ENCODE measurements at regions not wholly inside any gene's neighbourhood (a gene's known extent, or its start where the extent isn't known, plus 50 kb on each side); places are given as distances from the start of the nearest gene placed in this dataset.

GRCh38 chr2:236360496-236360895 is 96.3 kb upstream of the ASB18 start:
- TF ChIP-seq SP1 (IDR thresholded peaks at IDR 0.05; ENCODE audit: low read depth) (no peak), YY1 (IDR thresholded peaks at IDR 0.05; ENCODE audit: extremely low read depth, insufficient replicate concordance, low read depth, low read length) (no peak), CEBPB (IDR thresholded peaks at IDR 0.05; ENCODE audit: low read depth) (no peak), EZH2phosphoT487 (IDR thresholded peaks at IDR 0.05; ENCODE audit: borderline replicate concordance) (no peak), POLR2AphosphoS5 (IDR thresholded peaks at IDR 0.05; ENCODE audit: low read depth, low read length) (no peak), POLR2A (IDR thresholded peaks at IDR 0.05; ENCODE audit: borderline replicate concordance, extremely low read depth, insufficient read depth, insufficient read length) (no peak), ZFX (IDR thresholded peaks at IDR 0.05) (no peak)
- TF ChIP-seq, protein P1, sequence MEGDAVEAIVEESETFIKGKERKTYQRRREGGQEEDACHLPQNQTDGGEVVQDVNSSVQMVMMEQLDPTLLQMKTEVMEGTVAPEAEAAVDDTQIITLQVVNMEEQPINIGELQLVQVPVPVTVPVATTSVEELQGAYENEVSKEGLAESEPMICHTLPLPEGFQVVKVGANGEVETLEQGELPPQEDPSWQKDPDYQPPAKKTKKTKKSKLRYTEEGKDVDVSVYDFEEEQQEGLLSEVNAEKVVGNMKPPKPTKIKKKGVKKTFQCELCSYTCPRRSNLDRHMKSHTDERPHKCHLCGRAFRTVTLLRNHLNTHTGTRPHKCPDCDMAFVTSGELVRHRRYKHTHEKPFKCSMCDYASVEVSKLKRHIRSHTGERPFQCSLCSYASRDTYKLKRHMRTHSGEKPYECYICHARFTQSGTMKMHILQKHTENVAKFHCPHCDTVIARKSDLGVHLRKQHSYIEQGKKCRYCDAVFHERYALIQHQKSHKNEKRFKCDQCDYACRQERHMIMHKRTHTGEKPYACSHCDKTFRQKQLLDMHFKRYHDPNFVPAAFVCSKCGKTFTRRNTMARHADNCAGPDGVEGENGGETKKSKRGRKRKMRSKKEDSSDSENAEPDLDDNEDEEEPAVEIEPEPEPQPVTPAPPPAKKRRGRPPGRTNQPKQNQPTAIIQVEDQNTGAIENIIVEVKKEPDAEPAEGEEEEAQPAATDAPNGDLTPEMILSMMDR (IDR thresholded peaks at IDR 0.05 in 2 of 3, conservative IDR thresholded peaks at IDR 0.05 in 1 of 3; ENCODE audit: borderline replicate concordance in 1 of 3, insufficient read depth in 1 of 3, low read depth in 2 of 3, low read length in 2 of 3), result no peak
- TF ChIP-seq, protein P2, sequence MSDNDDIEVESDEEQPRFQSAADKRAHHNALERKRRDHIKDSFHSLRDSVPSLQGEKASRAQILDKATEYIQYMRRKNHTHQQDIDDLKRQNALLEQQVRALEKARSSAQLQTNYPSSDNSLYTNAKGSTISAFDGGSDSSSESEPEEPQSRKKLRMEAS (IDR thresholded peaks at IDR 0.05), result no peak
- TF ChIP-seq, protein P3, sequence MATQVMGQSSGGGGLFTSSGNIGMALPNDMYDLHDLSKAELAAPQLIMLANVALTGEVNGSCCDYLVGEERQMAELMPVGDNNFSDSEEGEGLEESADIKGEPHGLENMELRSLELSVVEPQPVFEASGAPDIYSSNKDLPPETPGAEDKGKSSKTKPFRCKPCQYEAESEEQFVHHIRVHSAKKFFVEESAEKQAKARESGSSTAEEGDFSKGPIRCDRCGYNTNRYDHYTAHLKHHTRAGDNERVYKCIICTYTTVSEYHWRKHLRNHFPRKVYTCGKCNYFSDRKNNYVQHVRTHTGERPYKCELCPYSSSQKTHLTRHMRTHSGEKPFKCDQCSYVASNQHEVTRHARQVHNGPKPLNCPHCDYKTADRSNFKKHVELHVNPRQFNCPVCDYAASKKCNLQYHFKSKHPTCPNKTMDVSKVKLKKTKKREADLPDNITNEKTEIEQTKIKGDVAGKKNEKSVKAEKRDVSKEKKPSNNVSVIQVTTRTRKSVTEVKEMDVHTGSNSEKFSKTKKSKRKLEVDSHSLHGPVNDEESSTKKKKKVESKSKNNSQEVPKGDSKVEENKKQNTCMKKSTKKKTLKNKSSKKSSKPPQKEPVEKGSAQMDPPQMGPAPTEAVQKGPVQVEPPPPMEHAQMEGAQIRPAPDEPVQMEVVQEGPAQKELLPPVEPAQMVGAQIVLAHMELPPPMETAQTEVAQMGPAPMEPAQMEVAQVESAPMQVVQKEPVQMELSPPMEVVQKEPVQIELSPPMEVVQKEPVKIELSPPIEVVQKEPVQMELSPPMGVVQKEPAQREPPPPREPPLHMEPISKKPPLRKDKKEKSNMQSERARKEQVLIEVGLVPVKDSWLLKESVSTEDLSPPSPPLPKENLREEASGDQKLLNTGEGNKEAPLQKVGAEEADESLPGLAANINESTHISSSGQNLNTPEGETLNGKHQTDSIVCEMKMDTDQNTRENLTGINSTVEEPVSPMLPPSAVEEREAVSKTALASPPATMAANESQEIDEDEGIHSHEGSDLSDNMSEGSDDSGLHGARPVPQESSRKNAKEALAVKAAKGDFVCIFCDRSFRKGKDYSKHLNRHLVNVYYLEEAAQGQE (IDR thresholded peaks at IDR 0.05; ENCODE audit: low read depth), result no peak
